Renal cortex interstitium (tissue), 11 donors: ENCODE measurements at regions not wholly inside any gene's neighbourhood (a gene's known extent, or its start where the extent isn't known, plus 50 kb on each side); places are given as distances from the start of the nearest gene placed in this dataset.
A peak's percentile ranks its signal among the peaks of the same experiment; 100 is the strongest.

Experiments used
- DNase-seq, 11 donors: peaks; one replicate each; pipeline ENCODE4 v3.0.0-alpha.2; 2013; ENCODE audit warnings: low read depth in 9 of 11, low spot score in 4 of 11; ENCODE audit errors: extremely low read depth in 1 of 11

GRCh38 chr13:80284290-80284689, 56.6 kb downstream of the SPRY2 start:
- no peak for DNase-seq

- no peak for DNase-seq
Measured at GRCh38 chr13:80278706-80279105, 62.2 kb downstream of the SPRY2 start.

- peak in 8 of 11 donors; percentile 12 to 37 (median 28) for DNase-seq
Measured at GRCh38 chr13:80276371-80277289, 64.3 kb downstream of the SPRY2 start.

GRCh38 chr13:80274643-80275042, 66.3 kb downstream of the SPRY2 start:
- DNase-seq = no peak

- no peak for DNase-seq
Measured at GRCh38 chr13:80273718-80274117, 67.2 kb downstream of the SPRY2 start.

- DNase-seq = no peak
Measured at GRCh38 chr13:80265348-80265747, 75.6 kb downstream of the SPRY2 start.

- DNase-seq = no peak
Measured at GRCh38 chr13:80263745-80264513, 77.0 kb downstream of the SPRY2 start.

- DNase-seq = no peak
Measured at GRCh38 chr13:80262051-80262695, 78.8 kb downstream of the SPRY2 start.

GRCh38 chr13:80259159-80259558, 81.8 kb downstream of the SPRY2 start:
- DNase-seq = no peak

- no peak for DNase-seq
Measured at GRCh38 chr13:80256352-80256932, 84.5 kb downstream of the SPRY2 start.

GRCh38 chr13:80255946-80256345, 85.0 kb downstream of the SPRY2 start:
- no peak for DNase-seq

GRCh38 chr13:80251403-80251802, 89.5 kb downstream of the SPRY2 start:
- DNase-seq = no peak

GRCh38 chr13:80250213-80250810, 90.6 kb downstream of the SPRY2 start:
- DNase-seq = no peak

- no peak for DNase-seq
Measured at GRCh38 chr13:80249516-80250212, 91.3 kb downstream of the SPRY2 start.

- DNase-seq = no peak
Measured at GRCh38 chr13:80245162-80245733, 95.7 kb downstream of the SPRY2 start.

GRCh38 chr13:80244574-80244973, 96.4 kb downstream of the SPRY2 start:
- no peak for DNase-seq

GRCh38 chr13:80242728-80243427, 98.0 kb downstream of the SPRY2 start:
- no peak for DNase-seq
